H1 (cell line): ENCODE measurements at regions not wholly inside any gene's neighbourhood (a gene's known extent, or its start where the extent isn't known, plus 50 kb on each side); places are given as distances from the start of the nearest gene placed in this dataset.

Source experiments
- CTCF ChIA-PET: fragments of 300-600 bp; sonication (Branson Sonifier 250); formaldehyde crosslinking; loops from one replicate; lab custom pipeline; 2021; ENCODE audit not compliant: partially characterized antibody; lab: Charles Lee
- POLR2A ChIA-PET: fragments of 300-600 bp; sonication (Branson Sonifier 250); formaldehyde crosslinking; loops from one replicate; lab custom pipeline; 2021; ENCODE audit warnings: inconsistent platforms; ENCODE audit not compliant: partially characterized antibody; lab: Charles Lee
- DNase-seq, 2 experiments: peaks; one replicate each; pipeline versions ENCODE4 v3.0.0 to v3.0.0-alpha.2; 2010 to 2022; ENCODE audit warnings: low spot score in 2 of 2, low read depth in 1 of 2, mixed read lengths in 1 of 2
- FAIRE-seq: peaks from 2 replicates; lab custom pipeline; 2011; peaks lifted over from hg19 to GRCh38; lab: Jason Lieb, UNC
- H2AFZ ChIP-seq: 2 replicates; pipeline ENCODE4 v1.8.1; 2012; ENCODE audit warnings: low read length, inconsistent platforms
- H2AK5ac ChIP-seq: 2 replicates; pipeline ENCODE4 v1.6.1; 2013; ENCODE audit warnings: low read depth, low read length
- H2BK120ac ChIP-seq: replicated peaks from 2 replicates; pipeline ENCODE3; 2013; ENCODE audit warnings: low read depth, low read length, inconsistent platforms
- H2BK12ac ChIP-seq: 2 replicates; pipeline ENCODE4 v1.6.1; 2013; ENCODE audit warnings: low read depth, low read length
- H2BK15ac ChIP-seq: 2 replicates; pipeline ENCODE4 v1.6.1; 2013; ENCODE audit warnings: low read length
- H2BK20ac ChIP-seq: 2 replicates; pipeline ENCODE4 v1.6.1; 2013; ENCODE audit warnings: low read length
- H2BK5ac ChIP-seq: 2 replicates; pipeline ENCODE4 v1.6.1; 2013; ENCODE audit warnings: low read depth, low read length
- H3K14ac ChIP-seq: 2 replicates; pipeline ENCODE4 v1.6.1; 2013; ENCODE audit warnings: inconsistent platforms; ENCODE audit not compliant: insufficient read length
- H3K18ac ChIP-seq: 2 replicates; pipeline ENCODE4 v1.6.1; 2013; ENCODE audit warnings: low read length; ENCODE audit errors: extremely low read depth
- H3K23ac ChIP-seq: 2 replicates; pipeline ENCODE4 v1.6.1; 2013; ENCODE audit warnings: inconsistent platforms; ENCODE audit not compliant: insufficient read length
- H3K23me2 ChIP-seq: 2 replicates; pipeline ENCODE4 v1.6.1; 2013; ENCODE audit warnings: low read depth, low read length
- H3K27ac ChIP-seq: 2 replicates; pipeline ENCODE4 v1.6.1; 2011; ENCODE audit warnings: low read depth, low read length, inconsistent platforms
- H3K27me3 ChIP-seq, 4 experiments: replicated peaks in 1 of 4; 1 replicate in 1 of 4; 2 replicates in 3 of 4; pipeline versions ENCODE4 v1.6.1 to v1.8.1; 2011 to 2013; ENCODE audit warnings: low read length in 3 of 4, mild to moderate bottlenecking in 3 of 4, inconsistent platforms in 2 of 4, mixed read lengths in 2 of 4, moderate library complexity in 1 of 4; ENCODE audit not compliant: control insufficient read depth in 3 of 4, insufficient read depth in 3 of 4; ENCODE audit errors: extremely low read depth in 1 of 4
- H3K36me3 ChIP-seq, 4 experiments: 2 replicates each; pipeline versions ENCODE4 v1.6.1 to v1.8.1; 2011 to 2013; ENCODE audit warnings: mild to moderate bottlenecking in 4 of 4, low read length in 3 of 4, moderate library complexity in 2 of 4, control low read depth in 1 of 4, inconsistent platforms in 1 of 4; ENCODE audit not compliant: insufficient read depth in 4 of 4, control insufficient read depth in 2 of 4
- H3K4ac ChIP-seq: replicated peaks from 2 replicates; pipeline ENCODE3; 2013; ENCODE audit warnings: low read length, low read depth, mixed read lengths, inconsistent platforms; ENCODE audit not compliant: insufficient read length
- H3K4me1 ChIP-seq, 4 experiments: replicated peaks in 1 of 4; 1 replicate in 1 of 4; 2 replicates in 3 of 4; pipeline versions ENCODE4 v1.6.1 to v1.8.1; 2011 to 2013; ENCODE audit warnings: low read length in 3 of 4, inconsistent platforms in 2 of 4, mixed read lengths in 1 of 4; ENCODE audit not compliant: insufficient read depth in 4 of 4, control insufficient read depth in 3 of 4
- H3K4me2 ChIP-seq, 2 experiments: 2 replicates each; pipeline versions ENCODE4 v1.6.1 to v1.8.1; 2011 to 2013; ENCODE audit warnings: low read depth in 2 of 2, low read length in 2 of 2, control low read depth in 1 of 2, inconsistent platforms in 1 of 2, mild to moderate bottlenecking in 1 of 2; ENCODE audit not compliant: insufficient read depth in 1 of 2
- H3K4me3 ChIP-seq, 4 experiments: fragments of 200-600, 300-600 bp in 1 of 4; sonication (generic), shearing (Covaris generic), sonication (Bioruptor Twin) in 1 of 4; 2 replicates each; pipeline versions ENCODE4 v1.5.1 to v1.8.1; 2011 to 2016; ENCODE audit warnings: low read length in 4 of 4, low read depth in 3 of 4, control low read depth in 2 of 4, inconsistent platforms in 2 of 4, mild to moderate bottlenecking in 2 of 4, mixed read lengths in 1 of 4, moderate library complexity in 1 of 4; ENCODE audit not compliant: insufficient read depth in 2 of 4; ENCODE audit errors: extremely low read depth in 1 of 4
- H3K56ac ChIP-seq: replicated peaks from 2 replicates; pipeline ENCODE3; 2013; ENCODE audit warnings: low read depth, mild to moderate bottlenecking, mixed read lengths, low read length, inconsistent platforms; ENCODE audit not compliant: insufficient read length
- H3K79me1 ChIP-seq: 2 replicates; pipeline ENCODE4 v1.6.1; 2013; ENCODE audit warnings: low read depth, low read length, control low read depth
- H3K79me2 ChIP-seq, 2 experiments: 2 replicates each; pipeline versions ENCODE4 v1.6.1 to v1.8.1; 2012 to 2013; ENCODE audit warnings: low read length in 2 of 2, mild to moderate bottlenecking in 2 of 2, inconsistent platforms in 1 of 2; ENCODE audit not compliant: insufficient read depth in 2 of 2, control insufficient read depth in 1 of 2
- H3K9ac ChIP-seq, 4 experiments: replicated peaks in 1 of 4; 1 replicate in 1 of 4; 2 replicates in 3 of 4; pipeline versions ENCODE4 v1.6.1 to v1.8.1; 2011 to 2013; ENCODE audit warnings: low read depth in 3 of 4, low read length in 3 of 4, control low read depth in 2 of 4, mild to moderate bottlenecking in 2 of 4, moderate library complexity in 2 of 4, inconsistent platforms in 1 of 4; ENCODE audit errors: extremely low read depth in 1 of 4
- H3K9me3 ChIP-seq, 2 experiments: 2 replicates each; pipeline versions ENCODE4 v1.6.1 to v1.8.1; 2012 to 2013; ENCODE audit warnings: mild to moderate bottlenecking in 2 of 2, moderate library complexity in 2 of 2, control low read depth in 1 of 2, inconsistent platforms in 1 of 2, low read depth in 1 of 2, low read length in 1 of 2, mixed read lengths in 1 of 2; ENCODE audit not compliant: insufficient read depth in 2 of 2
- H4K20me1 ChIP-seq, 2 experiments: replicated peaks in 1 of 2; 2 replicates each; pipeline versions ENCODE3 to v1.8.1; 2011 to 2013; ENCODE audit warnings: inconsistent platforms in 2 of 2, low read length in 2 of 2, mild to moderate bottlenecking in 1 of 2; ENCODE audit not compliant: insufficient read depth in 2 of 2, control insufficient read depth in 1 of 2
- H4K5ac ChIP-seq: 2 replicates; pipeline ENCODE4 v1.6.1; 2013; ENCODE audit warnings: low read length, low read depth, mixed read lengths, inconsistent platforms; ENCODE audit not compliant: insufficient read length
- H4K8ac ChIP-seq: 2 replicates; pipeline ENCODE4 v1.8.0; 2013; ENCODE audit warnings: mild to moderate bottlenecking, moderate library complexity, low read length, inconsistent platforms; ENCODE audit not compliant: insufficient read depth; ENCODE audit errors: extremely low read depth
- H4K91ac ChIP-seq: replicated peaks from 2 replicates; pipeline ENCODE3; 2013; ENCODE audit warnings: low read length, mixed read lengths, inconsistent platforms; ENCODE audit not compliant: insufficient read length
- BRCA1 ChIP-seq: IDR thresholded peaks from 2 replicates; pipeline ENCODE4 v1.6.1; 2012; ENCODE audit warnings: low read depth, low read length, improper control_type of control experiment
- HDAC6 ChIP-seq: IDR thresholded peaks from one replicate; pipeline ENCODE4 v1.7.1; 2012; ENCODE audit warnings: low read depth, mild to moderate bottlenecking, inconsistent platforms, low read length, moderate library complexity
- JUN ChIP-seq: IDR thresholded peaks from 2 replicates; pipeline ENCODE4 v1.6.1; 2011; ENCODE audit warnings: low read depth, mild to moderate bottlenecking, improper control_type of control experiment, low read length
- RNF2 ChIP-seq: fragments of 200-900, 300-1000 bp; sonication (generic); IDR thresholded peaks from 2 replicates; pipeline ENCODE4 v1.7.1; 2016; ENCODE audit warnings: borderline replicate concordance, low read depth, mild to moderate bottlenecking, antibody characterized with exemption, low read length; ENCODE audit not compliant: poor library complexity, severe bottlenecking; ENCODE audit errors: missing control alignments
- TBP ChIP-seq: IDR thresholded peaks from 2 replicates; pipeline ENCODE4 v1.6.1; 2011; ENCODE audit warnings: low read depth, low read length, improper control_type of control experiment
- WGBS, 2 experiments: shearing (Covaris generic) in 1 of 2; methylation state at CpG; one replicate each; pipeline versions ENCODE4 v1.1.6 to v1.1.7; 2013 to 2015; ENCODE audit warnings: low lambda C conversion rate in 2 of 2, mixed read lengths in 2 of 2, inconsistent platforms in 1 of 2, low coverage in 1 of 2, missing lambda C conversion rate in 1 of 2; ENCODE audit not compliant: insufficient replicate concordance in 2 of 2, insufficient coverage in 1 of 2, insufficient read length in 1 of 2; ENCODE audit errors: extremely low coverage in 1 of 2, missing lambda C conversion rate in 1 of 2; 5-methylcytosine and 5-hydroxymethylcytosine counted together

GRCh38 chr1:62382658-62382955 is 54.2 kb upstream of the USP1 start:
- H4K5ac ChIP-seq: no peak overlapping the region
- no peak overlapping the region for H3K23ac ChIP-seq
- H3K23me2 ChIP-seq: no peaks in the 10 kb centered on the region
- ChIA-PET POLR2A (no interaction called here), CTCF (interaction anchor here (0.8 to 2.1 kb wide), 4 partner anchors 11 to 207 kb away, joined by 3 to 5 read pairs (median 4); no protein-coding TSS in a partner anchor)
- H3K4me3 ChIP-seq: no peak overlapping the region
- peaks cover 0 to 2% (median 0%) of the 10 kb centered on the region in 4 experiments; a peak in 1 of 7 replicates for H3K4me1 ChIP-seq
- H2AFZ ChIP-seq: no peak overlapping the region
- H3K36me3 ChIP-seq: no peaks in the 10 kb centered on the region
- no peak overlapping the region for H4K8ac ChIP-seq
- FAIRE-seq (no peak), DNase-seq (no peak)
- H2BK5ac ChIP-seq: no peak overlapping the region
- TF ChIP-seq BRCA1 (no peak), RNF2 (no peak), HDAC6 (no peak), TBP (no peak), JUN (no peak)
- no peak overlapping the region for H3K4me2 ChIP-seq
- H3K56ac ChIP-seq: no peak overlapping the region
- no peak overlapping the region for H2BK20ac ChIP-seq
- H3K4ac ChIP-seq: no peak overlapping the region
- H3K18ac ChIP-seq: no peak overlapping the region
- no peak overlapping the region for H3K14ac ChIP-seq
- peaks cover 0 to 3% of the 10 kb centered on the region in 2 experiments; a peak in 1 of 4 replicates for H3K9me3 ChIP-seq
- no peaks in the 10 kb centered on the region for H3K79me1 ChIP-seq
- H2BK120ac ChIP-seq: no peak overlapping the region
- no peak overlapping the region for H4K91ac ChIP-seq
- H3K27me3 ChIP-seq: no peaks in the 10 kb centered on the region
- no peaks in the 10 kb centered on the region for H4K20me1 ChIP-seq
- no peak overlapping the region for H2AK5ac ChIP-seq
- H2BK15ac ChIP-seq: no peak overlapping the region
- no peak overlapping the region for H3K9ac ChIP-seq
- H3K79me2 ChIP-seq: no peaks in the 10 kb centered on the region
- WGBS, 2 experiments: 83% methylated on average over 2 of the region's 2 CpGs; no CpG with 5 or more reads in 1 of the 2 experiments
- H2BK12ac ChIP-seq: no peak overlapping the region
- no peak overlapping the region for H3K27ac ChIP-seq
